RKO (cell line): ENCODE measurements at regions not wholly inside any gene's neighbourhood (a gene's known extent, or its start where the extent isn't known, plus 50 kb on each side); places are given as distances from the start of the nearest gene placed in this dataset.
"Not testable (repeated sequence)": the region's sequence is repeated elsewhere in the genome, so short reads cannot be mapped to it uniquely, and the experiment has no call there.

ENCODE experiments used
- DNase-seq: peaks from one replicate; pipeline ENCODE4 v3.0.0-alpha.2; 2016; ENCODE audit warnings: low spot score

DNA sequence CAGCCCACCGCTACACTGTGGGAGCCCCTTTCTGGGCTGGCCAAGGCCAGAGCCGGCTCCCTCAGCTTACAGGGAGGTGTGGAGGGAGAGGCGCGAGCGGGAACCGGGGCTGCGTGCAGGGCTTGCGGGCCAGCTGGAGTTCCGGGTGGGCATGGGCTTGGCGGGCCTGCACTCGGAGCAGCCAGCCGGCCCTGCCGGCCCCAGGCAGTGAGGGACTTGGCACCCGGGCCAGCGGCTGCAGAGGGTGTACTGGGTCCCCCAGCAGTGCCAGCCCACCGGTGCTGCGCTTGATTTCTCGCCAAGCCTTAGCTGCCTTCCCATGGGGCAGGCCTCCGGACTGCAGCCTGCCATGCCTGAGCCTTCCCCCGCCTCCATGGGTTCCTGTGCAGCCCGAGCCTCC is 306.2 kb downstream of the PPP4R3C start:
- DNase-seq: not testable (repeated sequence)

DNA sequence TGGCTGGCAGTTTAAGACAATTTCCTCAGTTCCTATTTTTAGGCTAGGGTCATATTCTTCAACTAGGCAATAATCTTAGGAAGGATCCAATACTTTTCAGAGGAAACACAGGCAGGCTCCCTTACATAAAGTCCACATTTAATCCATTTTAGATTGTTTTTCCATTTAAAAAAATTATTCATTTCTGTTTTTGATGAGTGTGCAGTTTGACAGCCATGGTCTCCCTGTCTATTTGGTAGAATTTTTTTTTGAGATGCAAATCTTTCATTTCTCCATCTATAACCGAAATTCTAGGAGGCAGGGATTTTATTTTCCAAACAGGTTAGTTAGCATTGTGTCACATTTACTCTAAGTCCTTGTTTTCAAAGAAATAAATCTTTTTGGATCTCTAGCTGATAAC is 326.8 kb downstream of the PPP4R3C start:
- no peak for DNase-seq

- no peak for DNase-seq
Observed at GRCh38 chrX:27132862-27133261, 330.3 kb downstream of the PPP4R3C start.

- DNase-seq: not testable (repeated sequence)
Observed at GRCh38 chrX:27087176-27087575, 376.0 kb downstream of the PPP4R3C start.

DNA sequence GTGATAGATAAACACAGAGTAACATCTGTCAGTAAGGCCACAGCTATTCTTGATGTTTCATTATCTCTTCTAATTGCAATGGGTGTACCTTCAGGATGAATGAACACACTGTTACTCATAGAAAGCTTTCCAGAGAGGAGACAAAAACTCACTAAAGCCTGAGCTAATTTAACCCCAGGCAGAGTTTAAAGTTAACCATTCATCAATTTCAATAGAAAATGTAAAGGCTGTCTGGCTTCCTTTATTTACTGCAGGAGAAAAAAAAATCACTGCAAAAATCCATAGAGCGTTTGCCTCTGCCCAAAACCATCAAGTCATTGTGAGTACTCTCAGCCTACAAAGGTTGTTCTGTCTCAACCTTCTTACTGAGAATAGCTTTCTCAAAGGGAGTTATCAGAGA is 376.9 kb downstream of the PPP4R3C start:
- DNase-seq: no peak

GRCh38 chrX:27085346-27085745 is 377.8 kb downstream of the PPP4R3C start:
- DNase-seq: no peak

DNA sequence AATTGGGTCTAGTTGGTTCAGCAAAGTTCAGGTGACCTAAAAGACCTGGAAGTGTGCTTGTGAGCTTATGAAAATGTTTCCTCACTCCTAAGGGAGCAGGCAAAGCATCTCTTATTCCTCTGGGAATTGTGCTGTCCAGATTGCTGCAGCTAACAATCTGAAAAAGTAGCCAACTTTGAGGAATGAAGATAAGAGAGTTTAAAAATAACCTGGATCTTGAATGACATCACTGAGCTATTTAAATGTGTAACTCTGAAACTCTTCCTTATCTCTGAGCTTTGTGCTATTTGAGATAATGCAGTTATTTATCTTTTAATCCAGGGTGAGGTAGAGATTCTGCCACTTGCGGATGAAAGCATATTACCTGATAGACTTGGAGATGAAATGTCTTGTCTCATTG is 384.8 kb downstream of the PPP4R3C start:
- no peak for DNase-seq

DNA sequence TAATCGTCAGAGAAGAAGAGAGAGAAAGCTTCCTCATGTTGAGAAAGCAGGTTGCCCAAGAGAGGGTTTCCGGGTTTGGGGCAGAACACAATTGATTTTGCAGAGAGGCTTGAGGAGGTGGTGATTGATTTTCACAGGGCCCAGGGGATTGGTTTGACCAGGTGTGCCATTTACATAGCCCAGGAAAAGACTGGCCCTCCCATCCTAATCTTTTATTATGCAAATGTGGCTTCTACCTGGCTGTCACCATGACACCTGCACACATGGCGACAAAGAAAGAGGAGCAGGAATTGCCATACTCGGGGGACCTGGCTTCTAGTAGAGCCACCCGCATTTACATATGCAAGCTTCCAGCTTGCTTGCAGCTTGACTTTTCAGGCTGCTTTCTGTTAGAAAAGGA is 405.3 kb downstream of the PPP4R3C start:
- no peak for DNase-seq

DNA sequence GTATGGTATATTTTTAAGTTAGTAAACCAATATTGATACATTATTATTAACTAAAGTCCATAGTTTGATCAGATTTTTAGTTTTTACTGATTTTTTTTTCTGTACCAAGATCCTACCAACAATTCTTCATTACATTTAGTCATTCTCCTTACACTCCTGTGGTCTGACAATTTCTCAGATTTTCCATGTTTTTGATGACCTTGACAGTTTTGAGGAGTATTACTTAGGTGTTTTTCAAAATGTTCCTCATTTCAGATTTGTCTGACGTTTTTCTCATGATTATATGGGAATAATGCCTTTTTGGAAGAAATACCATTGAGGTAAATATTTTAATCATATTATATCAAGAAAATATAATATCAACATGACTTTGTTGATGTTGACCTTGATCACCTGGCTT is 423.8 kb downstream of the PPP4R3C start:
- no peak for DNase-seq

GRCh38 chrX:27008486-27008885 is 454.7 kb downstream of the PPP4R3C start:
- DNase-seq: no peak

DNA sequence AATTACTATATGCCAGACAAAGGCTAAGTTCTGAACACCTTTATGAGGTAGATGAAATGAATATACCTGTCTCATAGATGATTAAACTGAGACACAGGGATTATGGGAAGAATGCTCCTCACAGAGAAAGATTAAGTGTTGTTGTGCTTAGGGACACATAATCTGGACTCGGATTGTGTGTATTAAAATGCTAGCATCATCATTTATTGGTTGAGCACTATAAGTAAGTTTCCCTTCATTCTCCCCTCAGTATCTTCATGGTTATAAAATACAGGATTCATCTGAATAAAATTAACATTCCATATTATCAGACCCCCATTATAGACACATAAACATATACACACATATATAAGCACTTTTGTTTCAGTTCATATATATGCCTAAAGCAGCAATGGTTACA is 463.5 kb downstream of the PPP4R3C start:
- DNase-seq: no peak

DNA sequence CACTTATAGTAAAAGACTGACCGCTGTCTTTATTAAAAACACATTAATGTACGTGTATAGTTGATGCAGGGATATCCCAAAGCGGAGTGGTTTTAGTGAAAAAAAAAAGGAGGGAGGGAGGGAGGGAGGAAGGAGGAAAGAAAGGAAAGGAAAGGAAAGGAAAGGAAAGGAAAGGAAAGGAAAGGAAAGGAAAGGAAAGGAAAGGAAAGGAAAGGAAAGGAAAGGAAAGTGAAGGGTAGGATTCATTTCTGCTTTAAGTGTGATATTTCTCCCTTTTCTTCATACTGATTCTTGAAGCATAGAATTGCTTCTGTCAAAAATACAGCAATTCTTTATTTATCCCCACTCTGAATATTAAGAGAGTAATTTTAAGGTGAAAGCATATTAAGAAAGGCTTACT is 504.9 kb downstream of the PPP4R3C start:
- no peak for DNase-seq

DNA sequence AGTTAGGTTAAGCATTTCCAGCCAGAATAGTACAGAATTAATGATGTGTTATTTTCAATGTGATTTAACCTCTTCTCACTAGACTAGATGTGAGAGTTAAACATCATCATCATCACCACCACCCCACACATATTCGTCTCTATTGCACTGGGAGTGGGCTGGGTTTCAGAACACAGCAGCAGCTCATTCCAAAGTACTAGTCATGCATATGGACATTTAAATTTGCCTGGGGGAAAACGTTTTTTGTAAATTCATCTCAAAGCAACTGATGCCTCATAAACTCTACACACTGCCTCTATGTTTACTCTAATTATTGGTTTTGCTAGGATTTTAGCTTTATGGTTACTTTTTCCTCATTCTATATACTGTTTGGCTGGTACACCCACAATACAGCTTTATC is 509.1 kb downstream of the PPP4R3C start:
- no peak for DNase-seq

DNA sequence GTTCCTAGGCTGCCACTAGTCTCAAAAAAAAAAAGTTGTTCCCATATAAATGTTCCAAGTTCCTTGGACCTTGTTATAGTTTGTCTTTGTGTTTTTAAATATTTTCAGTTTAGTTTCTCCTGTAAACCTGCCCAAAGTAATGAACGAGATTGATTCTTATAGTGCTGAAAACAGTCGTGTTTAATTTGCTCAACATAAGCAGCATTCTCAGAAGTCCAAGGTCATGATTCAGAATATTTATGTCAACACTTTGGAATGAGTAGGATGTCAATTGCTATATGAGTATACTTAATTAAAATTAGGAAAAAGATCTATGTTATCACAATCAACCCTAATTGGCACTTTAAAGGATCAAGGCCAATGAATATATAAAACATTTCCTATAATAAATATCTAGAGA is 510.9 kb downstream of the PPP4R3C start:
- DNase-seq: no peak

DNA sequence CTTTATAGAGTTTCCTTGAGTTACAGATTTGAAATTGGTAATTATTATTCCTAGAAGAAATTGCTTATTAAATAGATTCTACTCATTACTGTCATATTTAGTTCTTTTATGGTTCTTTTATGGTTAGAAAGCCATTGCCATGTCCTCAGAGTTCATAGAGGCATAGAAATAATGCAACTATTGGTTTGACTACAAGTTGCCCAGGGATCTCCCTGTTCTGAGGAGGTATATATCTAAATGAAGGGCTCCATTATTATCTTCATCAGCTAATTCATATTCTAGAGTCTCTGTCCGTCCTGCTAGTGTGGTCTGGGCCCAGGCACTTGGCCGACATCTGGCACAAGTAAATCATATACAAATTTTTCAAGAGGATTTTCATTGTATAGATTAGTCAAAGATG is 535.7 kb downstream of the PPP4R3C start:
- DNase-seq: no peak

DNA sequence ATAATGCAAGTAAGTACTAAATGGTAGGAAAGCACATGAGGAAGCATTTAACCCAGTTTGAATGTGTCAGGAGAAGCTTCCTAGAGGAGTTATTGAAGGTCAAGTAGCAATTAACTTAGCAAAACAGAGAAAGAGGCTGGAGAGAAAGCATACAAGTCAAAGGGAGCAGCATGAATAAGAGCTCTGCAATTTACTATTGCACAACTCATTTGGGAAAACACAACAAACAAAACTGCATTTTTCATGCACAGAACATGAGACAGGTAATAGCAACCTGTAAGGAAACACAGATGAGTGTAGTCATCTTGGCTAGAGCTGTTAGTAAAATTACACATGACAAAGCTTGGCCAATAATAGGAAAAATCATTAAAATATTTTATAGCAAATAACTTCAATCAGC is 538.1 kb downstream of the PPP4R3C start:
- DNase-seq: no peak

- DNase-seq: peak; percentile 46
Observed at GRCh38 chrX:26922278-26922677, 540.9 kb downstream of the PPP4R3C start.

DNA sequence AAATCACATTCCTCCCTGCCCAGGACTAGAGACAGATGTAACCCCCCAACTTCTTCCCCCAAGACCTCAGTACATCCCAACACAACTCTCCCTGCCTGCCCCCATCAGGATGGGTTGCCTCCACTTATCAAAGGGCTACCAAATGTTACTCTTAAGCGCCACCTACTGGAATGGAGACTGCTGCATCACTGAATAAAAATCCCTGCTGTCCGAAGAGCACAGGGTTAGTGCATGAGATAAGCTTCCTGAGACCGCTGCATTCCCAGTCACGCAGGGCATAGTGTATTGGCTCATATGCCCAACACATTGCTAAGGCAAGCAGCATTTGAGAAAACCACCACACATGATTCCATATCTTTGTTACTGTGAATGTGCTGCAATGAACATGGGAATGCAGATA is 544.5 kb downstream of the PPP4R3C start:
- DNase-seq: peak; percentile 62

DNA sequence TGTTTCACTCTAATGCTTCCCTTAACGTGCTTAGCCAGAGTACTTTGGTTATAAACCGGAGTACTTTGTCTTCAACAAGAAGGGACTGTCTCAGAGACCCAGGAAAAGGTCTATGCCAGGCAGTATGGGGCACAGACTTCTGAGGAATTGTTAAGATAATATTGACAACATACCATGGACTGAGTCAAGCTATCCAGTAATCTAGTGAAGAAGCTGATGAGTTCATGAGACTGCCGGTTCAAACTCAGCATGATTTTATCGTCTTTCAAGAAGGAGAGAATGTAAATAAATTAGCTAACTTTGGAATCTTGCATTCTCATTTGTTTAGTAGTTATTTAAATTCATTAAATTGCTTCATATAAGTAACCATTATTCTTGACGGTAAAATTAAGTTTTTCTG is 546.1 kb downstream of the PPP4R3C start:
- DNase-seq: no peak

- DNase-seq: peak; percentile 77
Observed at GRCh38 chrX:26915064-26915463, 548.1 kb downstream of the PPP4R3C start.

DNA sequence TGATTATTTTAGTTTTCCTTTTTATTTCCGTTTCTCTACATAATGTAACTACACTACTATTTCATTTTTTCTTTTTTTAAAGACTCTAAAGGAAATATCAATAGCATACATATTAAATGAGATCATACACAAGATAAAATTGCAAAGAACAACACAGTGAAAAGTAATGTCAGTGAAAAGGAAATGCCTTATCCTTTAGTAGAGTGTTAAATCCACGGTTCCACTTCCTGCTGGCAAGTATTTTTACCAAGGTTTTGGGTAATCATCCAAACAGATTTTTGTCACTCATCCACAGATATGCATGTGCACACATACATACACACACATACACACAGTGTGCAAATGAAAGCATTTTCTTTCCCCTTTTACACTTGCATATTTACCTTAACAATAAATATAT is 548.9 kb downstream of the PPP4R3C start:
- no peak for DNase-seq

GRCh38 chrX:26911785-26912184 is 551.4 kb downstream of the PPP4R3C start:
- DNase-seq: not testable (repeated sequence)

DNA sequence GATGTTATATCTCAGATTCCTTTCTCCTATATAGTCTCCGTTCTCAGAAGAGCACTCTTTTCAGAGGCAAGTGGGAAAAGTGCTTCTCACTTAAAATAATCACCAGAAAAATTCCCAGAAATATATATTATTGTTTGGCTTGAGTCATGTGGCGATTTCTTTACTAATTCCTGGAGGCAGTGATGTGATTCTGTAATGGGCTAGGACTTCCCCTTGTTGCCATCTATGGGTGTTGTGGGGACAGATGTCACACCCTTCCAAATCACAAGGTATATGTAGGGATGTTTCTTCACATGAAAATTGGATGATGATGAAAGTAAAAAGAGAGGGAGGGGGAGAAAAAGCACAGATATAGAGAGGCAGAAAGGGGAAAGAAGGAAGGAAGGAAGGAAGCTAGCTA is 553.4 kb downstream of the PPP4R3C start:
- no peak for DNase-seq

DNA sequence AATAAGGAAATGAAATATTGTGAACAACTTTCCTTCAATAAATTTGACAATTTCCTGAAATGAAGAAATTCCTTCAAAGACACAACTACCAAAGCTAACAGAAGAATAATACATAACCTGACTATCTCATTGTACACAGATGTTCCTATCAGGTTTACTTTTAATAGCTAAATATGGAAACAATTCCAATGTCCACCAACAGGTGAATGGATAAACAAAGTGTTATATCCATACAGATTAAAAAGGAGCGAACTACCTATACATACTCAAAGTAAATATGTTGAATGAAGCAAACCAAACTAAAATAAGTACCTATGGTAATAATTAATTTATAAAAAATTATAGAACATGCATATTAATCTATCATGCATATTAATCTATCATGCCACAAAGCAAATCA is 554.9 kb downstream of the PPP4R3C start:
- DNase-seq: no peak

- no peak for DNase-seq
Observed at GRCh38 chrX:26889574-26889973, 573.6 kb downstream of the PPP4R3C start.
